KG1 (cell line): ENCODE measurements at regions not wholly inside any gene's neighbourhood (a gene's known extent, or its start where the extent isn't known, plus 50 kb on each side); places are given as distances from the start of the nearest gene placed in this dataset.
"Not testable (repeated sequence)": the region's sequence is repeated elsewhere in the genome, so short reads cannot be mapped to it uniquely, and the experiment has no call there.

Source experiments
- DNase-seq: peaks from one replicate; lab custom pipeline; 2025; lab: John Stamatoyannopoulos, UW

GRCh38 chr6:56806368-56806767 is 148.5 kb upstream of the BEND6 start:
- DNase-seq: no peak

GRCh38 chr6:56804996-56805395 is 149.9 kb upstream of the BEND6 start:
- no peak for DNase-seq

GRCh38 chr6:56803594-56803993 is 151.3 kb upstream of the BEND6 start:
- no peak for DNase-seq

GRCh38 chr6:56802584-56802983 is 152.3 kb upstream of the BEND6 start:
- no peak for DNase-seq

- no peak for DNase-seq
Measured at GRCh38 chr6:56799989-56800388, 154.9 kb upstream of the BEND6 start.

- no peak for DNase-seq
Measured at GRCh38 chr6:56798163-56798562, 155.5 kb upstream of the DST start.

- DNase-seq: no peak
Measured at GRCh38 chr6:56796196-56796532, 153.5 kb upstream of the DST start.

GRCh38 chr6:56795466-56796195 is 152.9 kb upstream of the DST start:
- DNase-seq: no peak

- DNase-seq: no peak
Measured at GRCh38 chr6:56794421-56794820, 151.7 kb upstream of the DST start.

GRCh38 chr6:56793938-56794337 is 151.2 kb upstream of the DST start:
- DNase-seq: no peak

- peak; percentile 23 for DNase-seq
Measured at GRCh38 chr6:56790414-56790813, 147.7 kb upstream of the DST start.

- DNase-seq: no peak
Measured at GRCh38 chr6:56789879-56790278, 147.2 kb upstream of the DST start.

GRCh38 chr6:56789342-56789741 is 146.7 kb upstream of the DST start:
- no peak for DNase-seq

- no peak for DNase-seq
Measured at GRCh38 chr6:56787209-56787608, 144.5 kb upstream of the DST start.

- no peak for DNase-seq
Measured at GRCh38 chr6:56786256-56786655, 143.6 kb upstream of the DST start.

GRCh38 chr6:56785536-56785935 is 142.8 kb upstream of the DST start:
- DNase-seq: not testable (repeated sequence)

- DNase-seq: not testable (repeated sequence)
Measured at GRCh38 chr6:56780109-56780508, 137.4 kb upstream of the DST start.

- not testable (repeated sequence) for DNase-seq
Measured at GRCh38 chr6:56778503-56778902, 135.8 kb upstream of the DST start.

- DNase-seq: no peak
Measured at GRCh38 chr6:56775498-56776166, 132.9 kb upstream of the DST start.

- no peak for DNase-seq
Measured at GRCh38 chr6:56772737-56773184, 130.1 kb upstream of the DST start.

GRCh38 chr6:56771929-56772607 is 129.4 kb upstream of the DST start:
- no peak for DNase-seq

GRCh38 chr6:56771189-56771588 is 128.5 kb upstream of the DST start:
- no peak for DNase-seq

- no peak for DNase-seq
Measured at GRCh38 chr6:56770011-56770520, 127.4 kb upstream of the DST start.
